Activated naive CD8-positive, alpha-beta T cell treated with anti-CD3 and anti-CD28 coated beads for 36 hours (primary cell): ENCODE measurements at regions not wholly inside any gene's neighbourhood (a gene's known extent, or its start where the extent isn't known, plus 50 kb on each side); places are given as distances from the start of the nearest gene placed in this dataset.

ENCODE experiments used
- DNase-seq: peaks from one replicate; pipeline ENCODE4 v3.0.0; 2021
- H3K27ac Mint-ChIP-seq: one replicate; pipeline ENCODE4 v1.8.0; 2022; ENCODE audit warnings: mild to moderate bottlenecking, moderate library complexity, mixed read lengths
- H3K27me3 Mint-ChIP-seq: one replicate; pipeline ENCODE4 v1.8.0; 2022; ENCODE audit warnings: mild to moderate bottlenecking, mixed read lengths
- H3K36me3 Mint-ChIP-seq: one replicate; pipeline ENCODE4 v1.8.0; 2021; ENCODE audit warnings: mild to moderate bottlenecking, mixed read lengths
- H3K4me1 Mint-ChIP-seq: one replicate; pipeline ENCODE4 v1.8.0; 2021; ENCODE audit warnings: mixed read lengths
- H3K4me3 Mint-ChIP-seq: one replicate; pipeline ENCODE4 v1.8.0; 2022; ENCODE audit warnings: mild to moderate bottlenecking, moderate library complexity, mixed read lengths
- H3K9me3 Mint-ChIP-seq: one replicate; pipeline ENCODE4 v1.8.0; 2022; ENCODE audit warnings: mixed read lengths

- Mint-ChIP-seq H3K4me1 (no peaks in the 10 kb centered on the region), H3K36me3 (no peaks in the 10 kb centered on the region), H3K27me3 (no peaks in the 10 kb centered on the region), H3K27ac (no peak overlapping the region), H3K4me3 (no peak overlapping the region), H3K9me3 (no peaks in the 10 kb centered on the region)
- DNase-seq, result no peak
These were observed 323.0 kb upstream of the SEMA6D start for GRCh38 chr15:47394286-47394809.

DNA sequence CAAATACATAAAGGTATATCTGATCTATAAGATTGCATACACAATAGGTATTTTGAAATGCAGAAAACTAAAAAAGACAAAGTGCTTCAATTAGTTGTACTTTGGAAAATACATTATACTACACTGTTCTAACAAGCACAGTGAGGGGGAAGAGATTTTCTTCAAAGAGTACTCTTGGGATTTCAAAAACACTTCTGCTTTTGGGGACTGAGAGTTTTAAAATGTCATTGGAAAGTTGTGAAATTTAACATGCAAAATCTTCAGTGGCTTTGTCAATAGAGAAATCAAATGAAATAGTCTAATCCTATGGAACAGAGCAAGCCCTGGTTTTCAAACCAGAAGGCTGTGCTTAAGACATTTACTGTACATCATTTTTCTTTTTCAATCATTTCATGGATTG lies 322.2 kb upstream of the SEMA6D start:
- DNase-seq, result no peak
- H3K27me3 Mint-ChIP-seq, result no peaks in the 10 kb centered on the region
- no peaks in the 10 kb centered on the region for H3K4me1 Mint-ChIP-seq
- no peaks in the 10 kb centered on the region for H3K9me3 Mint-ChIP-seq
- no peak overlapping the region for H3K4me3 Mint-ChIP-seq
- H3K36me3 Mint-ChIP-seq, result no peaks in the 10 kb centered on the region
- no peak overlapping the region for H3K27ac Mint-ChIP-seq

DNA sequence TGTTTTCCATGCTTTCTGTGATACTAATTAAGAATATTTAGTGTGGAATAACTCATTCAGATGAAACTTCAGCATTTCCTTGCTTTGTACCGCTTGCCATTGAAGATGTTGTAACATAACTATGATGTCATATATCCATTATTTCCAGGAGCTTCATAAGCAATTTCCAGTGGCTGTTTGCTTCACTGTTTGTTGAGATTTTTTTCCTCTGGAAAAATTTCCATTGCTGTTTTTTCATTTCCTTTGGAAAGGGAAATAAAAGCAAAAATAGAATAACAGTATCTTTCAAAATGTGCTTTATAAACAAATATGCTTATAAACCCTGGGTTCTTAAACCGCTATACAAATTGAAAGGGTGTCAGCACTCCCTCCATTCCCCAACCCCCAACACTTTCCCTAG lies 319.6 kb upstream of the SEMA6D start:
- H3K36me3 Mint-ChIP-seq, result no peaks in the 10 kb centered on the region
- H3K27me3 Mint-ChIP-seq, result no peaks in the 10 kb centered on the region
- no peak overlapping the region for H3K4me3 Mint-ChIP-seq
- H3K4me1 Mint-ChIP-seq, result no peaks in the 10 kb centered on the region
- no peak for DNase-seq
- H3K9me3 Mint-ChIP-seq, result no peaks in the 10 kb centered on the region
- H3K27ac Mint-ChIP-seq, result no peak overlapping the region

GRCh38 chr15:47398132-47398531 lies 319.2 kb upstream of the SEMA6D start:
- no peak overlapping the region for H3K4me3 Mint-ChIP-seq
- H3K27me3 Mint-ChIP-seq, result no peaks in the 10 kb centered on the region
- no peak overlapping the region for H3K27ac Mint-ChIP-seq
- H3K9me3 Mint-ChIP-seq, result no peaks in the 10 kb centered on the region
- no peaks in the 10 kb centered on the region for H3K4me1 Mint-ChIP-seq
- DNase-seq, result no peak
- H3K36me3 Mint-ChIP-seq, result no peaks in the 10 kb centered on the region

DNA sequence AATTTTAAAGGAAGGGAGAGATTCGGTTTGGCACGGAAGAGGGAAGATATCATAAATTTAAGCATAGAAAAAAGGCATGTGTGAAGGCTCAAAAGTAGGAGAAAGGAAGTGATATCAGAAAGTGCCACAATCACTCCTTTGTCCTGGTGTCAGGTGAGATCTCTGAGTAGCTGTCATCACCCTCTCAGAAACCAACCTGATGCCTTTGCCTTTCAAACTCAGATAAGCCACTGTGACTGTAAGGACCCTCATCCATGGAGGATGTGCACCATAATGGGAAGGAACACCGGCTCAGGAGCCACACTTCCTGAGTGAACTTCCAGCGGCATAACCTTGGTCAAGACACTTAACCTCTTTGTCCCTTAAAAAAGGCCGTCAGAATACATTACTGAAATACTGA lies 318.7 kb upstream of the SEMA6D start:
- DNase-seq, result no peak
- Mint-ChIP-seq H3K27me3 (no peaks in the 10 kb centered on the region), H3K4me3 (no peak overlapping the region), H3K27ac (no peak overlapping the region), H3K4me1 (no peaks in the 10 kb centered on the region), H3K36me3 (no peaks in the 10 kb centered on the region), H3K9me3 (no peaks in the 10 kb centered on the region)

GRCh38 chr15:47399100-47399499 lies 318.2 kb upstream of the SEMA6D start:
- DNase-seq, result no peak
- no peaks in the 10 kb centered on the region for H3K4me1 Mint-ChIP-seq

GRCh38 chr15:47400603-47401002 lies 316.7 kb upstream of the SEMA6D start:
- DNase-seq, result no peak
- H3K4me3 Mint-ChIP-seq, result no peak overlapping the region
- H3K4me1 Mint-ChIP-seq, result no peaks in the 10 kb centered on the region
- no peaks in the 10 kb centered on the region for H3K9me3 Mint-ChIP-seq
- no peaks in the 10 kb centered on the region for H3K36me3 Mint-ChIP-seq
- no peaks in the 10 kb centered on the region for H3K27me3 Mint-ChIP-seq
- H3K27ac Mint-ChIP-seq, result no peak overlapping the region

More at GRCh38 chr15:47399100-47399499, 318.2 kb upstream of the SEMA6D start:
- H3K4me3 Mint-ChIP-seq, result no peak overlapping the region
- H3K36me3 Mint-ChIP-seq, result no peaks in the 10 kb centered on the region
- H3K9me3 Mint-ChIP-seq, result no peaks in the 10 kb centered on the region
- H3K27ac Mint-ChIP-seq, result no peak overlapping the region
- no peaks in the 10 kb centered on the region for H3K27me3 Mint-ChIP-seq

DNA sequence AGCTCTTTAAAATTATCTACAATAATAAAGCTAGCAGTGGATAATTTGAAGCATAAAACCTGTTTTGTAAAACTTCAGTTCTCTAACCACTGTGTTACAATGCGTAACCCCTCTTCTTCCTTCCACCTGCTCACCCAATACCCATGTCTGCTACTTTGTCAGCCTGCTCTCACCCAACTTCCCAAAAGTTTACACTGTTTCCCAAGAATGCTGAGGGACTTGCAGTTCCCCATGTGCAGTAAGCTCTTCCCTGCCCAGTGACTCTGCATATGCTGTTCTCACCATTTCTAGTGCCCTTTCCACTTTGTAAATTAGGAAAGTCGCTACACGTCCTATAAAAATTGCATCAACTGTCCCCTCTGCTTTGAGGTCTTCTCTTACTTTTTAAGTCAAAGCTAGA lies 315.9 kb upstream of the SEMA6D start:
- Mint-ChIP-seq H3K36me3 (no peaks in the 10 kb centered on the region), H3K4me3 (no peak overlapping the region), H3K4me1 (no peaks in the 10 kb centered on the region), H3K27ac (no peak overlapping the region), H3K27me3 (no peaks in the 10 kb centered on the region), H3K9me3 (no peaks in the 10 kb centered on the region)
- DNase-seq, result no peak

GRCh38 chr15:47402829-47403228 lies 314.5 kb upstream of the SEMA6D start:
- no peak overlapping the region for H3K4me3 Mint-ChIP-seq
- no peaks in the 10 kb centered on the region for H3K9me3 Mint-ChIP-seq
- no peaks in the 10 kb centered on the region for H3K36me3 Mint-ChIP-seq
- H3K4me1 Mint-ChIP-seq, result no peaks in the 10 kb centered on the region
- no peak for DNase-seq
- no peak overlapping the region for H3K27ac Mint-ChIP-seq
- no peaks in the 10 kb centered on the region for H3K27me3 Mint-ChIP-seq

- Mint-ChIP-seq H3K4me1 (no peaks in the 10 kb centered on the region), H3K9me3 (no peaks in the 10 kb centered on the region), H3K27me3 (no peaks in the 10 kb centered on the region), H3K27ac (no peak overlapping the region), H3K4me3 (no peak overlapping the region), H3K36me3 (no peaks in the 10 kb centered on the region)
- DNase-seq, result no peak
These were observed 312.4 kb upstream of the SEMA6D start for GRCh38 chr15:47404877-47405276.

DNA sequence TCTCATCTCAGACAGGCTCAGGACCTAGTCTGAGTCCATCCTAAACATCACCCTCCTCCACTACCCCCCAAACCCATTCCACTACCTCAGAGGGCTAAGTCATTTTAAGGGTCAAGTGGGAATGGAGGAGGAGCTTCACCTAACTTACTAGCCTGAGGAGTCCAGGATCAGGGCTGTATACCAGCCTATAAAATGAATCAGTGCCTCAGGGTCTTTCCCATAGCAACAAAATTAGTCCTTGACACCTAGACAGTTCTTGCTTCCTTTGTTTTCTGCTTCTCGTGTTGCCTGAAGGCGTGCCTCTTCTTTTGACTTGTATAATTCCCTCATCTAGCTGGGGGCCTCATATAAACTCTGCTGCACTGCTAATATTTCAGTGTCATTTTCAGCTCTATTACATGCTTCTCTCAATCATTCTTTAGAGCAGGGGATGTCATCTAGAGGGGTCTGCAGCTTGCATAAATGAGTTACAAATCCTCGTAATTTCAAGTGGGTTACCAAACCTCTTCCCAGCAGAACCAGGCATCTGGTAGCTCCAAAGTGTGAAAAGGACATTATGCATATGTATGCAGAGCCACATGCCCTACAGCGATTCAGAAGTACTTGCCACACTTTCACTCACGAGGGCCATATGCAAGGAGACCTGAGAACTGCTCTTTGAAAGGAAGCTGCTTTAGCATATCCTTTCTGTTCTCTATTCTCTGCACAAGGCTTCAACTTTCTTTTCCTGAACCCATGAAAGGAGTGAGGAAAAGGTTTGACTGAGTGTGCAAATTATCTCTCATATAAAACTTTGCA lies 311.7 kb upstream of the SEMA6D start:
- no peak overlapping the region for H3K27ac Mint-ChIP-seq
- H3K36me3 Mint-ChIP-seq, result no peaks in the 10 kb centered on the region

GRCh38 chr15:47407692-47408091 lies 309.6 kb upstream of the SEMA6D start:
- no peak overlapping the region for H3K4me3 Mint-ChIP-seq
- no peaks in the 10 kb centered on the region for H3K9me3 Mint-ChIP-seq
- H3K27me3 Mint-ChIP-seq, result no peaks in the 10 kb centered on the region
- no peaks in the 10 kb centered on the region for H3K36me3 Mint-ChIP-seq
- H3K27ac Mint-ChIP-seq, result no peak overlapping the region
- H3K4me1 Mint-ChIP-seq, result no peaks in the 10 kb centered on the region
- no peak for DNase-seq

More for the DNA sequence above, 311.7 kb upstream of the SEMA6D start:
- H3K4me3 Mint-ChIP-seq, result no peak overlapping the region
- no peaks in the 10 kb centered on the region for H3K4me1 Mint-ChIP-seq
- DNase-seq, result no peak
- no peaks in the 10 kb centered on the region for H3K27me3 Mint-ChIP-seq
- H3K9me3 Mint-ChIP-seq, result no peaks in the 10 kb centered on the region

GRCh38 chr15:47409038-47409437 lies 308.3 kb upstream of the SEMA6D start:
- H3K4me3 Mint-ChIP-seq, result no peak overlapping the region
- DNase-seq, result no peak
- no peaks in the 10 kb centered on the region for H3K36me3 Mint-ChIP-seq
- no peak overlapping the region for H3K27ac Mint-ChIP-seq
- no peaks in the 10 kb centered on the region for H3K9me3 Mint-ChIP-seq
- H3K4me1 Mint-ChIP-seq, result no peaks in the 10 kb centered on the region
- H3K27me3 Mint-ChIP-seq, result no peaks in the 10 kb centered on the region

- Mint-ChIP-seq H3K27me3 (no peaks in the 10 kb centered on the region), H3K27ac (no peak overlapping the region), H3K4me3 (no peak overlapping the region), H3K36me3 (no peaks in the 10 kb centered on the region), H3K9me3 (no peaks in the 10 kb centered on the region), H3K4me1 (no peaks in the 10 kb centered on the region)
- no peak for DNase-seq
These were observed 307.7 kb upstream of the SEMA6D start for GRCh38 chr15:47409600-47409999.

DNA sequence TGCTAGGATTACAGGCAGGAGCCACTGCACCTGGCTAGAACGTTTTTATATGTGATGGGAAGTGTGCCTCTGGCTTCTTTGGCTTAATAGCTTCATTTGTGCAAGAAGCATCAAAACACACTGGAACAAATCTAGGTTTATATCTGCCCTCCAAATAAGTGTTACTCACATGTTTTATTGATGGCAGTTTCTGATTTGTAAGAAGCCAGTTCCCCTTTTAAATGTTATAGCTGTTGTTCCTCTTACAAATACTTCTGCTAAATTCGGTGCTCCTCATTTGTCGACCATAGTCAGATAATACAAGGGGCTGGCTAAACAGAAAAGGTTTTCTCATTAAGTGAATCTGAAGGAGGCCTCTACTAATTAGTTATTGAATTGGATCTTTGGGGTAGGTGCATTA lies 307.1 kb upstream of the SEMA6D start:
- no peak overlapping the region for H3K4me3 Mint-ChIP-seq

DNA sequence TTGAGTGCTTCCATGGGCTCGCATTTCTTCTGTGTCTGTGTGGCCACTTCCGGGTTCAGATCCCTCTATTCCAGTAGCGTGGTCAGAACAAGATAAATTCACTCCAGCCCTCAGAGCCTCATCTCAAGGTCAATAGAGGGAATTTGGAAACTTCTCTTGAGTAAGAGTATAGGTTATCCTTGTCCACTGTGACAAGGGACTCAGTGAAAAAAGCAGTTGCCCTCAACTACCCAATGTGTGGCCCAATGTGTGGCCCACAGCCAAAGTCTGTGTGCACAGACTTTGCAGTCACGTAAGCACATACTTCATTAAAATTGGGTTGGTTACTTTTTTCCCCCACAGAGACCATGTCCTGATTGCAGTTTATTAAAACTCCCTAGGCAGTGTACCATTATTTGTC lies 305.6 kb upstream of the SEMA6D start:
- Mint-ChIP-seq H3K4me3 (no peak overlapping the region), H3K27me3 (no peaks in the 10 kb centered on the region), H3K27ac (no peak overlapping the region)

More for the DNA sequence above, 307.1 kb upstream of the SEMA6D start:
- no peaks in the 10 kb centered on the region for H3K36me3 Mint-ChIP-seq
- no peak overlapping the region for H3K27ac Mint-ChIP-seq
- DNase-seq, result no peak
- no peaks in the 10 kb centered on the region for H3K4me1 Mint-ChIP-seq
- H3K9me3 Mint-ChIP-seq, result no peaks in the 10 kb centered on the region
- no peaks in the 10 kb centered on the region for H3K27me3 Mint-ChIP-seq

More for the DNA sequence above, 305.6 kb upstream of the SEMA6D start:
- H3K36me3 Mint-ChIP-seq, result no peaks in the 10 kb centered on the region
- no peaks in the 10 kb centered on the region for H3K4me1 Mint-ChIP-seq
- H3K9me3 Mint-ChIP-seq, result no peaks in the 10 kb centered on the region
- DNase-seq, result no peak
